GM23338 (cell line): ENCODE measurements at regions not wholly inside any gene's neighbourhood (a gene's known extent, or its start where the extent isn't known, plus 50 kb on each side); places are given as distances from the start of the nearest gene placed in this dataset.

Experiments
- ATAC-seq: fragments of 200-7000 bp; cut with Tn5 transposase; 3 replicates; pipeline ENCODE4 v1.9.1; 2020
- DNase-seq: peaks from one replicate; pipeline ENCODE4 v3.0.0-alpha.2; 2015; ENCODE audit warnings: low spot score
- H2AFZ ChIP-seq: fragments of 200-600 bp; sonication (generic); 2 replicates; pipeline ENCODE4 v1.8.0; 2016; ENCODE audit warnings: antibody characterized with exemption, mild to moderate bottlenecking, moderate library complexity
- H3F3A ChIP-seq: fragments of 200-600 bp; sonication (generic); replicated peaks from 2 replicates; pipeline ENCODE4 v1.8.0; 2017; ENCODE audit warnings: antibody characterized with exemption, mixed run types, low read depth
- H3K27ac ChIP-seq: fragments of 200-600 bp; sonication (generic); 2 replicates; pipeline ENCODE4 v1.6.1; 2016; ENCODE audit warnings: low read depth
- H3K27me3 ChIP-seq: fragments of 200-600 bp; sonication (generic); 2 replicates; pipeline ENCODE4 v1.8.0; 2016; ENCODE audit warnings: mild to moderate bottlenecking, mixed run types, moderate library complexity; ENCODE audit not compliant: insufficient read depth
- H3K36me3 ChIP-seq: fragments of 200-600 bp; sonication (generic); 2 replicates; pipeline ENCODE4 v1.8.0; 2016; ENCODE audit warnings: mild to moderate bottlenecking; ENCODE audit not compliant: insufficient read depth
- H3K4me1 ChIP-seq: fragments of 200-600 bp; sonication (generic); 2 replicates; pipeline ENCODE4 v1.8.0; 2016; ENCODE audit warnings: mild to moderate bottlenecking, moderate library complexity; ENCODE audit not compliant: insufficient read depth
- H3K4me2 ChIP-seq: fragments of 200-600 bp; sonication (generic); 2 replicates; pipeline ENCODE4 v1.7.1; 2017; ENCODE audit warnings: mixed run types
- H3K4me3 ChIP-seq: fragments of 200-600 bp; sonication (generic); 2 replicates; pipeline ENCODE4 v1.6.1; 2016; ENCODE audit warnings: mixed run types
- H3K79me2 ChIP-seq: fragments of 200-600 bp; sonication (generic); replicated peaks from 2 replicates; pipeline ENCODE4 v1.8.0; 2017; ENCODE audit warnings: mild to moderate bottlenecking; ENCODE audit not compliant: insufficient read depth
- H3K9me2 ChIP-seq: fragments of 200-600 bp; sonication (generic); 2 replicates; pipeline ENCODE4 v1.8.0; 2017; ENCODE audit not compliant: insufficient read depth
- H4K20me1 ChIP-seq: fragments of 200-600 bp; sonication (generic); replicated peaks from 2 replicates; pipeline ENCODE4 v1.8.0; 2017; ENCODE audit warnings: mild to moderate bottlenecking; ENCODE audit not compliant: insufficient read depth
- H3K27ac Mint-ChIP-seq: 2 replicates; pipeline ENCODE4 v1.8.0; 2020; ENCODE audit warnings: inconsistent platforms, mild to moderate bottlenecking, moderate library complexity, mixed read lengths
- H3K27me3 Mint-ChIP-seq: 3 replicates; pipeline ENCODE4 v1.8.0; 2022; ENCODE audit warnings: low read depth, mild to moderate bottlenecking, moderate library complexity, mixed read lengths, inconsistent platforms; ENCODE audit not compliant: insufficient read depth, poor library complexity
- H3K36me3 Mint-ChIP-seq: 3 replicates; pipeline ENCODE4 v1.8.0; 2021; ENCODE audit warnings: low read depth, mild to moderate bottlenecking, inconsistent platforms, moderate library complexity, mixed read lengths
- H3K4me1 Mint-ChIP-seq: 3 replicates; pipeline ENCODE4 v1.8.0; 2020; ENCODE audit warnings: mild to moderate bottlenecking, inconsistent platforms, mixed read lengths
- H3K4me3 Mint-ChIP-seq: 3 replicates; pipeline ENCODE4 v1.8.0; 2021; ENCODE audit warnings: moderate library complexity, mild to moderate bottlenecking, inconsistent platforms, mixed read lengths
- H3K9me3 Mint-ChIP-seq: 3 replicates; pipeline ENCODE4 v1.8.0; 2020; ENCODE audit warnings: moderate library complexity, mild to moderate bottlenecking, inconsistent platforms, mixed read lengths
- CREB1 ChIP-seq: fragments of 250-450 bp; sonication (Bioruptor Pico); IDR thresholded peaks from 2 replicates; pipeline ENCODE4 v1.5.0; 2020; ENCODE audit warnings: low read depth, mild to moderate bottlenecking, moderate library complexity
- EZH2 ChIP-seq: fragments of 200-600 bp; sonication (generic); IDR thresholded peaks from one replicate; pipeline ENCODE4 v1.8.0; 2017; ENCODE audit warnings: antibody characterized with exemption, mild to moderate bottlenecking, low read depth; ENCODE audit not compliant: unreplicated experiment
- EZH2phosphoT487 ChIP-seq: fragments of 200-600 bp; sonication (generic); IDR thresholded peaks from one replicate; pipeline ENCODE4 v1.8.1; 2018; ENCODE audit warnings: antibody characterized with exemption; ENCODE audit not compliant: unreplicated experiment
- JUNB ChIP-seq: IDR thresholded peaks from one replicate; pipeline ENCODE4 v1.6.1; 2016; ENCODE audit warnings: antibody characterized with exemption; ENCODE audit not compliant: unreplicated experiment
- POLR2AphosphoS5 ChIP-seq: IDR thresholded peaks from 2 replicates; pipeline ENCODE4 v1.6.1; 2016; ENCODE audit warnings: antibody characterized with exemption, low read depth
- STAT1 ChIP-seq: IDR thresholded peaks from one replicate; pipeline ENCODE4 v1.6.1; 2016; ENCODE audit warnings: antibody characterized with exemption; ENCODE audit not compliant: unreplicated experiment
- ZNF114 ChIP-seq: fragments of 250-450 bp; sonication (Bioruptor Pico); IDR thresholded peaks from 2 replicates; pipeline ENCODE4 v1.5.0; 2020; ENCODE audit warnings: mild to moderate bottlenecking, moderate library complexity
- ZNF331 ChIP-seq: fragments of 250-450 bp; sonication (Bioruptor Pico); IDR thresholded peaks from 2 replicates; pipeline ENCODE4 v1.5.0; 2020; ENCODE audit warnings: low read depth, mild to moderate bottlenecking, moderate library complexity
- TF ChIP-seq, protein P1 (sequence below): fragments of 250-450 bp; sonication (Bioruptor Pico); IDR thresholded peaks from 2 replicates; pipeline ENCODE4 v1.5.0; 2020; ENCODE audit warnings: mild to moderate bottlenecking, moderate library complexity
- TF ChIP-seq, protein P2 (sequence below), 2 experiments: fragments of 200-600 bp in 1 of 2; sonication (generic) in 1 of 2; conservative IDR thresholded peaks; 2 replicates each; pipeline versions ENCODE4 v1.5.1 to v1.6.1; 2016 to 2017; ENCODE audit warnings: antibody characterized with exemption in 2 of 2, low read depth in 2 of 2, mild to moderate bottlenecking in 2 of 2, moderate library complexity in 1 of 2
- TF ChIP-seq, protein P3 (sequence below): IDR thresholded peaks from 2 replicates; pipeline ENCODE4 v1.6.1; 2016; ENCODE audit warnings: antibody characterized with exemption

DNA sequence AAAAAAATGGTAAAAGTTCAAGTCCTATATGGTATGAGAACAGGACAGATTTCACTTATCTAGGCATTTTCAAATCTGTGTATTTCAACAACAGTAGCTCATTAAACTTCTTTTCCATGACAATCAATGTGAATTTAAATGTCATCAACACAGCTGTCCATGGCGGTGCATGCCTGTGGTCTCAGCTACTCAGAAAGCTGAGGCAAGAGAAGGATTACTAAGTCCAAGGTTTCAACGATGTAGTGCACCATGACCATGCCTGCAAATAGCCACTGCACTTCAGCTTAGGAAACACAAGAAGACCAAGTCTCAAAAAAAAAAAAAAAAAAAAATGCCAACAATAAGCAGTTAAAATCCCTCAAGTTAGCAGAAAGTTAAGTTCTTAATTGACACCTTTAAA, 214.6 kb downstream of the C12orf50 start:
- H3K4me3 Mint-ChIP-seq = no peak overlapping the region
- no peak overlapping the region for H3K4me2 ChIP-seq
- H3K9me3 Mint-ChIP-seq = peaks cover 4% of the 10 kb centered on the region; the same call in 2 of the 3 replicates
- H3K4me3 ChIP-seq = no peak overlapping the region
- H3K9me2 ChIP-seq = peaks cover 11% of the 10 kb centered on the region
- no peak for ATAC-seq
- no peak for DNase-seq
- H3K36me3 ChIP-seq = no peaks in the 10 kb centered on the region
- H3K79me2 ChIP-seq = no peaks in the 10 kb centered on the region
- no peaks in the 10 kb centered on the region for H3K36me3 Mint-ChIP-seq
- TF ChIP-seq STAT1 (no peak), EZH2phosphoT487 (no peak), JUNB (no peak)
- no peaks in the 10 kb centered on the region for H3K4me1 Mint-ChIP-seq
- H4K20me1 ChIP-seq = no peaks in the 10 kb centered on the region
- no peaks in the 10 kb centered on the region for H3K27me3 ChIP-seq
- no peak overlapping the region for H3K27ac ChIP-seq
- no peak overlapping the region for H2AFZ ChIP-seq
- H3K4me1 ChIP-seq = no peaks in the 10 kb centered on the region
- H3K27ac Mint-ChIP-seq = no peak overlapping the region
- no peaks in the 10 kb centered on the region for H3K27me3 Mint-ChIP-seq
- H3F3A ChIP-seq = no peaks in the 10 kb centered on the region

DNA sequence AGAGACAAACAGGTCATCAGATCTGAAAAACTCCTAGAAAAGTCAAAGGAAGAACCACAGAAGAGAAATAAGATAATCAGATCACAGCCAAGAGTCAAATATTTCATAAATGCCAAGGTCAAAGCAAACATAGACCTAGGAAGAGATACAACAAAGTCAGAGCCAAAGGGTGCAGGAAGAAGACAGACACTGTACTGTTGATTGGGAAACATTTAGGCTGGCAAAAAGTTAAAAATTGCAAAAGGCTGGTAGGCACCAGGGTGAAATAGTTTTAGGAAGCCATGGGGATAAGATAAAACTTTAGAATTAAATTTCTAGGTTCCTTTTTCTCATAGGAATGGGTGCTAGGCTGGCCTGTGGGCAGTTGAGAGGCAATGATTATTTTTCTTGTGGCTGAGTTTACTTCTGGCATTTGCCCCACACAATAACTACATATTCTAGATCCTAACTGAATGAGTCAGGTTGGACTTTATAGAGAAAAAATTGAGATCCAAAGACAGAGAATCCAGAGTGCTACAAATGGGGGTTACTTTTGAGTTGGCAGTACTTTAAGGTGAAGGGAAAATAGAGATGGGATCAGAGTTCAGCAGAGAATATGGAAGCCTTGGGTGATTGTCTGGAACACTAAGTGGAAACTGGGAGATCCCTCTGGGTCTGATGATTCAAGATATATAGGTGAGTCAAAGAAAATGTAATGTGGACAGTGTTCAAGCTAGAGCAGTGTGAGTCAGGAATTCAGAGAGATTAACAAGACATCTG, 215.5 kb downstream of the C12orf50 start:
- Histone ChIP-seq H3K27me3 (no peaks in the 10 kb centered on the region), H3K4me3 (no peak overlapping the region), H2AFZ (no peak overlapping the region), H3K79me2 (no peaks in the 10 kb centered on the region), H3K4me2 (no peak overlapping the region), H3K36me3 (no peaks in the 10 kb centered on the region), H3K4me1 (no peaks in the 10 kb centered on the region), H3F3A (no peaks in the 10 kb centered on the region), H4K20me1 (no peaks in the 10 kb centered on the region), H3K27ac (no peak overlapping the region), H3K9me2 (peaks cover 11% of the 10 kb centered on the region)
- Mint-ChIP-seq H3K27ac (no peak overlapping the region; the same call in 1 of the 2 replicates), H3K27me3 (no peaks in the 10 kb centered on the region), H3K36me3 (no peaks in the 10 kb centered on the region), H3K4me1 (no peaks in the 10 kb centered on the region), H3K9me3 (peaks cover 4% of the 10 kb centered on the region; the same call in 2 of the 3 replicates), H3K4me3 (no peak overlapping the region)
- DNase-seq (no peak), ATAC-seq (no peak)
- TF ChIP-seq ZNF331 (CRISPR knock-in tag) = no peak
- TF ChIP-seq EZH2 = no peak
- TF ChIP-seq, protein P1, sequence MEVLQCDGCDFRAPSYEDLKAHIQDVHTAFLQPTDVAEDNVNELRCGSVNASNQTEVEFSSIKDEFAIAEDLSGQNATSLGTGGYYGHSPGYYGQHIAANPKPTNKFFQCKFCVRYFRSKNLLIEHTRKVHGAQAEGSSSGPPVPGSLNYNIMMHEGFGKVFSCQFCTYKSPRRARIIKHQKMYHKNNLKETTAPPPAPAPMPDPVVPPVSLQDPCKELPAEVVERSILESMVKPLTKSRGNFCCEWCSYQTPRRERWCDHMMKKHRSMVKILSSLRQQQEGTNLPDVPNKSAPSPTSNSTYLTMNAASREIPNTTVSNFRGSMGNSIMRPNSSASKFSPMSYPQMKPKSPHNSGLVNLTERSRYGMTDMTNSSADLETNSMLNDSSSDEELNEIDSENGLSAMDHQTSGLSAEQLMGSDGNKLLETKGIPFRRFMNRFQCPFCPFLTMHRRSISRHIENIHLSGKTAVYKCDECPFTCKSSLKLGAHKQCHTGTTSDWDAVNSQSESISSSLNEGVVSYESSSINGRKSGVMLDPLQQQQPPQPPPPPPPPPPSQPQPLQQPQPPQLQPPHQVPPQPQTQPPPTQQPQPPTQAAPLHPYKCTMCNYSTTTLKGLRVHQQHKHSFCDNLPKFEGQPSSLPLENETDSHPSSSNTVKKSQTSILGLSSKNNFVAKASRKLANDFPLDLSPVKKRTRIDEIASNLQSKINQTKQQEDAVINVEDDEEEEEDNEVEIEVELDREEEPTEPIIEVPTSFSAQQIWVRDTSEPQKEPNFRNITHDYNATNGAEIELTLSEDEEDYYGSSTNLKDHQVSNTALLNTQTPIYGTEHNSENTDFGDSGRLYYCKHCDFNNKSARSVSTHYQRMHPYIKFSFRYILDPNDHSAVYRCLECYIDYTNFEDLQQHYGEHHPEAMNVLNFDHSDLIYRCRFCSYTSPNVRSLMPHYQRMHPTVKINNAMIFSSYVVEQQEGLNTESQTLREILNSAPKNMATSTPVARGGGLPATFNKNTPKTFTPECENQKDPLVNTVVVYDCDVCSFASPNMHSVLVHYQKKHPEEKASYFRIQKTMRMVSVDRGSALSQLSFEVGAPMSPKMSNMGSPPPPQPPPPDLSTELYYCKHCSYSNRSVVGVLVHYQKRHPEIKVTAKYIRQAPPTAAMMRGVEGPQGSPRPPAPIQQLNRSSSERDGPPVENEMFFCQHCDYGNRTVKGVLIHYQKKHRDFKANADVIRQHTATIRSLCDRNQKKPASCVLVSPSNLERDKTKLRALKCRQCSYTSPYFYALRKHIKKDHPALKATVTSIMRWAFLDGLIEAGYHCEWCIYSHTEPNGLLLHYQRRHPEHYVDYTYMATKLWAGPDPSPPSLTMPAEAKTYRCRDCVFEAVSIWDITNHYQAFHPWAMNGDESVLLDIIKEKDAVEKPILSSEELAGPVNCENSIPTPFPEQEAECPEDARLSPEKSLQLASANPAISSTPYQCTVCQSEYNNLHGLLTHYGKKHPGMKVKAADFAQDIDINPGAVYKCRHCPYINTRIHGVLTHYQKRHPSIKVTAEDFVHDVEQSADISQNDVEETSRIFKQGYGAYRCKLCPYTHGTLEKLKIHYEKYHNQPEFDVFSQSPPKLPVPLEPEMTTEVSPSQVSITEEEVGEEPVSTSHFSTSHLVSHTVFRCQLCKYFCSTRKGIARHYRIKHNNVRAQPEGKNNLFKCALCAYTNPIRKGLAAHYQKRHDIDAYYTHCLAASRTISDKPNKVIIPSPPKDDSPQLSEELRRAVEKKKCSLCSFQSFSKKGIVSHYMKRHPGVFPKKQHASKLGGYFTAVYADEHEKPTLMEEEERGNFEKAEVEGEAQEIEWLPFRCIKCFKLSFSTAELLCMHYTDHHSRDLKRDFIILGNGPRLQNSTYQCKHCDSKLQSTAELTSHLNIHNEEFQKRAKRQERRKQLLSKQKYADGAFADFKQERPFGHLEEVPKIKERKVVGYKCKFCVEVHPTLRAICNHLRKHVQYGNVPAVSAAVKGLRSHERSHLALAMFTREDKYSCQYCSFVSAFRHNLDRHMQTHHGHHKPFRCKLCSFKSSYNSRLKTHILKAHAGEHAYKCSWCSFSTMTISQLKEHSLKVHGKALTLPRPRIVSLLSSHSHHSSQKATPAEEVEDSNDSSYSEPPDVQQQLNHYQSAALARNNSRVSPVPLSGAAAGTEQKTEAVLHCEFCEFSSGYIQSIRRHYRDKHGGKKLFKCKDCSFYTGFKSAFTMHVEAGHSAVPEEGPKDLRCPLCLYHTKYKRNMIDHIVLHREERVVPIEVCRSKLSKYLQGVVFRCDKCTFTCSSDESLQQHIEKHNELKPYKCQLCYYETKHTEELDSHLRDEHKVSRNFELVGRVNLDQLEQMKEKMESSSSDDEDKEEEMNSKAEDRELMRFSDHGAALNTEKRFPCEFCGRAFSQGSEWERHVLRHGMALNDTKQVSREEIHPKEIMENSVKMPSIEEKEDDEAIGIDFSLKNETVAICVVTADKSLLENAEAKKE (CRISPR knock-in tag) = no peak
- TF ChIP-seq EZH2phosphoT487 = no peak
- TF ChIP-seq, protein P2, sequence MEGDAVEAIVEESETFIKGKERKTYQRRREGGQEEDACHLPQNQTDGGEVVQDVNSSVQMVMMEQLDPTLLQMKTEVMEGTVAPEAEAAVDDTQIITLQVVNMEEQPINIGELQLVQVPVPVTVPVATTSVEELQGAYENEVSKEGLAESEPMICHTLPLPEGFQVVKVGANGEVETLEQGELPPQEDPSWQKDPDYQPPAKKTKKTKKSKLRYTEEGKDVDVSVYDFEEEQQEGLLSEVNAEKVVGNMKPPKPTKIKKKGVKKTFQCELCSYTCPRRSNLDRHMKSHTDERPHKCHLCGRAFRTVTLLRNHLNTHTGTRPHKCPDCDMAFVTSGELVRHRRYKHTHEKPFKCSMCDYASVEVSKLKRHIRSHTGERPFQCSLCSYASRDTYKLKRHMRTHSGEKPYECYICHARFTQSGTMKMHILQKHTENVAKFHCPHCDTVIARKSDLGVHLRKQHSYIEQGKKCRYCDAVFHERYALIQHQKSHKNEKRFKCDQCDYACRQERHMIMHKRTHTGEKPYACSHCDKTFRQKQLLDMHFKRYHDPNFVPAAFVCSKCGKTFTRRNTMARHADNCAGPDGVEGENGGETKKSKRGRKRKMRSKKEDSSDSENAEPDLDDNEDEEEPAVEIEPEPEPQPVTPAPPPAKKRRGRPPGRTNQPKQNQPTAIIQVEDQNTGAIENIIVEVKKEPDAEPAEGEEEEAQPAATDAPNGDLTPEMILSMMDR (conservative IDR thresholded peaks at IDR 0.05; ENCODE audit: low read depth in 2 of 2) = no peak
- no peak for TF ChIP-seq JUNB
- no peak for TF ChIP-seq STAT1
- TF ChIP-seq CREB1 = no peak
- TF ChIP-seq, protein P3, sequence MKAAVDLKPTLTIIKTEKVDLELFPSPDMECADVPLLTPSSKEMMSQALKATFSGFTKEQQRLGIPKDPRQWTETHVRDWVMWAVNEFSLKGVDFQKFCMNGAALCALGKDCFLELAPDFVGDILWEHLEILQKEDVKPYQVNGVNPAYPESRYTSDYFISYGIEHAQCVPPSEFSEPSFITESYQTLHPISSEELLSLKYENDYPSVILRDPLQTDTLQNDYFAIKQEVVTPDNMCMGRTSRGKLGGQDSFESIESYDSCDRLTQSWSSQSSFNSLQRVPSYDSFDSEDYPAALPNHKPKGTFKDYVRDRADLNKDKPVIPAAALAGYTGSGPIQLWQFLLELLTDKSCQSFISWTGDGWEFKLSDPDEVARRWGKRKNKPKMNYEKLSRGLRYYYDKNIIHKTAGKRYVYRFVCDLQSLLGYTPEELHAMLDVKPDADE = no peak
- TF ChIP-seq POLR2AphosphoS5 = no peak
- no peak for TF ChIP-seq ZNF114 (CRISPR knock-in tag)
